ENCODE measurements at regions not wholly inside any gene's neighbourhood (a gene's known extent, or its start where the extent isn't known, plus 50 kb on each side); places are given as distances from the start of the nearest gene placed in this dataset.

GRCh38 chr13:67961331-67961730 is 731.2 kb upstream of the PCDH9 start:
- TF ChIP-seq CTCF (IDR thresholded peaks at IDR 0.05; ENCODE audit: low read depth, low read length) (no peak), POLR2A (IDR thresholded peaks at IDR 0.05; ENCODE audit: extremely low read depth, insufficient read length) (no peak)
